ENCODE measurements at regions not wholly inside any gene's neighbourhood (a gene's known extent, or its start where the extent isn't known, plus 50 kb on each side); places are given as distances from the start of the nearest gene placed in this dataset.

GRCh38 chr9:106704056-106704615 is 158.8 kb upstream of the ZNF462 start:
- no peak for TF ChIP-seq GLIS3 (CRISPR knock-in tag; IDR thresholded peaks at IDR 0.05)
- TF ChIP-seq TCF4 (CRISPR knock-in tag; IDR thresholded peaks at IDR 0.05; ENCODE audit: borderline replicate concordance), result no peak
- TF ChIP-seq ISL1 (CRISPR knock-in tag; IDR thresholded peaks at IDR 0.05), result no peak
- no peak for TF ChIP-seq TOX (CRISPR knock-in tag; IDR thresholded peaks at IDR 0.05; ENCODE audit: borderline replicate concordance)
- no peak for TF ChIP-seq ZNF8 (CRISPR knock-in tag; IDR thresholded peaks at IDR 0.05)
- no peak for TF ChIP-seq BACH2 (CRISPR knock-in tag; IDR thresholded peaks at IDR 0.05; ENCODE audit: borderline replicate concordance)
- TF ChIP-seq ZNF70 (CRISPR knock-in tag; IDR thresholded peaks at IDR 0.05), result no peak
- TF ChIP-seq RARB (CRISPR knock-in tag; IDR thresholded peaks at IDR 0.05), result no peak
- no peak for TF ChIP-seq OSR1 (CRISPR knock-in tag; IDR thresholded peaks at IDR 0.05)
- no peak for TF ChIP-seq ARNTL (CRISPR knock-in tag; IDR thresholded peaks at IDR 0.05; ENCODE audit: borderline replicate concordance, low read depth)
- no peak for TF ChIP-seq ESRRG (CRISPR knock-in tag; IDR thresholded peaks at IDR 0.05)
- no peak for TF ChIP-seq ZNF565 (CRISPR knock-in tag; conservative IDR thresholded peaks at IDR 0.05; ENCODE audit: low read depth)
- TF ChIP-seq CREB5 (CRISPR knock-in tag; IDR thresholded peaks at IDR 0.05; ENCODE audit: low read depth), result no peak
- TF ChIP-seq TSHZ2 (CRISPR knock-in tag; IDR thresholded peaks at IDR 0.05), result no peak
- TF ChIP-seq CSDC2 (CRISPR knock-in tag; IDR thresholded peaks at IDR 0.05), result no peak
- TF ChIP-seq ZFP30 (CRISPR knock-in tag; IDR thresholded peaks at IDR 0.05), result no peak
- TF ChIP-seq PPARA (CRISPR knock-in tag; IDR thresholded peaks at IDR 0.05; ENCODE audit: borderline replicate concordance), result no peak
- no peak for TF ChIP-seq CSRNP3 (CRISPR knock-in tag; IDR thresholded peaks at IDR 0.05)
- no peak for TF ChIP-seq SNAI2 (CRISPR knock-in tag; IDR thresholded peaks at IDR 0.05)
- no peak for ATAC-seq

- no peak for ATAC-seq
- TF ChIP-seq OSR1 (CRISPR knock-in tag; IDR thresholded peaks at IDR 0.05) (no peak), ZNF70 (CRISPR knock-in tag; IDR thresholded peaks at IDR 0.05) (no peak)
These were observed 155.7 kb upstream of the ZNF462 start for GRCh38 chr9:106707291-106707690.

GRCh38 chr9:106707738-106708474 is 155.1 kb upstream of the ZNF462 start:
- no peak for ATAC-seq
- no peak for TF ChIP-seq ZC3H10 (CRISPR knock-in tag; IDR thresholded peaks at IDR 0.05)
- no peak for TF ChIP-seq TCF4 (CRISPR knock-in tag; IDR thresholded peaks at IDR 0.05; ENCODE audit: borderline replicate concordance)
- no peak for TF ChIP-seq ZNF70 (CRISPR knock-in tag; IDR thresholded peaks at IDR 0.05)
- TF ChIP-seq SNAI2 (CRISPR knock-in tag; IDR thresholded peaks at IDR 0.05), result no peak
- TF ChIP-seq GLIS3 (CRISPR knock-in tag; IDR thresholded peaks at IDR 0.05), result no peak
- no peak for TF ChIP-seq RARB (CRISPR knock-in tag; IDR thresholded peaks at IDR 0.05)
- no peak for TF ChIP-seq CSDC2 (CRISPR knock-in tag; IDR thresholded peaks at IDR 0.05)
- no peak for TF ChIP-seq TOX (CRISPR knock-in tag; IDR thresholded peaks at IDR 0.05; ENCODE audit: borderline replicate concordance)
- no peak for TF ChIP-seq ISL1 (CRISPR knock-in tag; IDR thresholded peaks at IDR 0.05)
- TF ChIP-seq PATZ1 (CRISPR knock-in tag; IDR thresholded peaks at IDR 0.05; ENCODE audit: borderline replicate concordance), result no peak
- TF ChIP-seq CREB5 (CRISPR knock-in tag; IDR thresholded peaks at IDR 0.05; ENCODE audit: low read depth), result no peak
- TF ChIP-seq, protein P1, sequence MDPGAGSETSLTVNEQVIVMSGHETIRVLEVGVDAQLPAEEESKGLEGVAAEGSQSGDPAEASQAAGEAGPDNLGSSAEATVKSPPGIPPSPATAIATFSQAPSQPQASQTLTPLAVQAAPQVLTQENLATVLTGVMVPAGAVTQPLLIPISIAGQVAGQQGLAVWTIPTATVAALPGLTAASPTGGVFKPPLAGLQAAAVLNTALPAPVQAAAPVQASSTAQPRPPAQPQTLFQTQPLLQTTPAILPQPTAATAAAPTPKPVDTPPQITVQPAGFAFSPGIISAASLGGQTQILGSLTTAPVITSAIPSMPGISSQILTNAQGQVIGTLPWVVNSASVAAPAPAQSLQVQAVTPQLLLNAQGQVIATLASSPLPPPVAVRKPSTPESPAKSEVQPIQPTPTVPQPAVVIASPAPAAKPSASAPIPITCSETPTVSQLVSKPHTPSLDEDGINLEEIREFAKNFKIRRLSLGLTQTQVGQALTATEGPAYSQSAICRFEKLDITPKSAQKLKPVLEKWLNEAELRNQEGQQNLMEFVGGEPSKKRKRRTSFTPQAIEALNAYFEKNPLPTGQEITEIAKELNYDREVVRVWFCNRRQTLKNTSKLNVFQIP (CRISPR knock-in tag; IDR thresholded peaks at IDR 0.05; ENCODE audit: borderline replicate concordance, low read depth), result no peak
